ENCODE measurements at regions not wholly inside any gene's neighbourhood (a gene's known extent, or its start where the extent isn't known, plus 50 kb on each side); places are given as distances from the start of the nearest gene placed in this dataset.

GRCh38 chr15:95644100-95644875, 686.2 kb upstream of the NR2F2 start:
- no peak for DNase-seq

- DNase-seq = no peak
Measured at GRCh38 chr15:95645791-95646338, 684.6 kb upstream of the NR2F2 start.

- no peak for DNase-seq
Measured at GRCh38 chr15:95646484-95647273, 683.8 kb upstream of the NR2F2 start.

GRCh38 chr15:95647531-95648277, 682.8 kb upstream of the NR2F2 start:
- no peak for DNase-seq

GRCh38 chr15:95653361-95653805, 677.1 kb upstream of the NR2F2 start:
- no peak for DNase-seq

GRCh38 chr15:95655089-95655607, 675.4 kb upstream of the NR2F2 start:
- DNase-seq = no peak

- DNase-seq = no peak
Measured at GRCh38 chr15:95656595-95656994, 673.9 kb upstream of the NR2F2 start.

- no peak for DNase-seq
Measured at GRCh38 chr15:95658799-95659198, 671.7 kb upstream of the NR2F2 start.

- no peak for DNase-seq
Measured at GRCh38 chr15:95659656-95660055, 670.8 kb upstream of the NR2F2 start.

- no peak for DNase-seq
Measured at GRCh38 chr15:95662638-95663037, 667.9 kb upstream of the NR2F2 start.

- DNase-seq = no peak
Measured at GRCh38 chr15:95663156-95664100, 667.1 kb upstream of the NR2F2 start.

GRCh38 chr15:95664450-95664849, 666.0 kb upstream of the NR2F2 start:
- no peak for DNase-seq

- DNase-seq = no peak
Measured at GRCh38 chr15:95669146-95669922, 661.2 kb upstream of the NR2F2 start.

GRCh38 chr15:95674031-95674430, 656.5 kb upstream of the NR2F2 start:
- no peak for DNase-seq

- no peak for DNase-seq
Measured at GRCh38 chr15:95676500-95676899, 654.0 kb upstream of the NR2F2 start.

- no peak for DNase-seq
Measured at GRCh38 chr15:95679847-95680582, 650.5 kb upstream of the NR2F2 start.

GRCh38 chr15:95680728-95681127, 649.8 kb upstream of the NR2F2 start:
- no peak for DNase-seq

- no peak for DNase-seq
Measured at GRCh38 chr15:95681836-95682544, 648.5 kb upstream of the NR2F2 start.

- no peak for DNase-seq
Measured at GRCh38 chr15:95684126-95684525, 646.4 kb upstream of the NR2F2 start.
